GM23338 (cell line): ENCODE measurements at regions not wholly inside any gene's neighbourhood (a gene's known extent, or its start where the extent isn't known, plus 50 kb on each side); places are given as distances from the start of the nearest gene placed in this dataset.

Experiments
- ATAC-seq: fragments of 200-7000 bp; cut with Tn5 transposase; 3 replicates; pipeline ENCODE4 v1.9.1; 2020
- DNase-seq: peaks from one replicate; pipeline ENCODE4 v3.0.0-alpha.2; 2015; ENCODE audit warnings: low spot score
- H2AFZ ChIP-seq: fragments of 200-600 bp; sonication (generic); 2 replicates; pipeline ENCODE4 v1.8.0; 2016; ENCODE audit warnings: antibody characterized with exemption, mild to moderate bottlenecking, moderate library complexity
- H3F3A ChIP-seq: fragments of 200-600 bp; sonication (generic); replicated peaks from 2 replicates; pipeline ENCODE4 v1.8.0; 2017; ENCODE audit warnings: antibody characterized with exemption, mixed run types, low read depth
- H3K27ac ChIP-seq: fragments of 200-600 bp; sonication (generic); 2 replicates; pipeline ENCODE4 v1.6.1; 2016; ENCODE audit warnings: low read depth
- H3K27me3 ChIP-seq: fragments of 200-600 bp; sonication (generic); 2 replicates; pipeline ENCODE4 v1.8.0; 2016; ENCODE audit warnings: mild to moderate bottlenecking, mixed run types, moderate library complexity; ENCODE audit not compliant: insufficient read depth
- H3K36me3 ChIP-seq: fragments of 200-600 bp; sonication (generic); 2 replicates; pipeline ENCODE4 v1.8.0; 2016; ENCODE audit warnings: mild to moderate bottlenecking; ENCODE audit not compliant: insufficient read depth
- H3K4me1 ChIP-seq: fragments of 200-600 bp; sonication (generic); 2 replicates; pipeline ENCODE4 v1.8.0; 2016; ENCODE audit warnings: mild to moderate bottlenecking, moderate library complexity; ENCODE audit not compliant: insufficient read depth
- H3K4me2 ChIP-seq: fragments of 200-600 bp; sonication (generic); 2 replicates; pipeline ENCODE4 v1.7.1; 2017; ENCODE audit warnings: mixed run types
- H3K4me3 ChIP-seq: fragments of 200-600 bp; sonication (generic); 2 replicates; pipeline ENCODE4 v1.6.1; 2016; ENCODE audit warnings: mixed run types
- H3K79me2 ChIP-seq: fragments of 200-600 bp; sonication (generic); replicated peaks from 2 replicates; pipeline ENCODE4 v1.8.0; 2017; ENCODE audit warnings: mild to moderate bottlenecking; ENCODE audit not compliant: insufficient read depth
- H3K9me2 ChIP-seq: fragments of 200-600 bp; sonication (generic); 2 replicates; pipeline ENCODE4 v1.8.0; 2017; ENCODE audit not compliant: insufficient read depth
- H4K20me1 ChIP-seq: fragments of 200-600 bp; sonication (generic); replicated peaks from 2 replicates; pipeline ENCODE4 v1.8.0; 2017; ENCODE audit warnings: mild to moderate bottlenecking; ENCODE audit not compliant: insufficient read depth
- H3K27ac Mint-ChIP-seq: 2 replicates; pipeline ENCODE4 v1.8.0; 2020; ENCODE audit warnings: inconsistent platforms, mild to moderate bottlenecking, moderate library complexity, mixed read lengths
- H3K27me3 Mint-ChIP-seq: 3 replicates; pipeline ENCODE4 v1.8.0; 2022; ENCODE audit warnings: low read depth, mild to moderate bottlenecking, moderate library complexity, mixed read lengths, inconsistent platforms; ENCODE audit not compliant: insufficient read depth, poor library complexity
- H3K36me3 Mint-ChIP-seq: 3 replicates; pipeline ENCODE4 v1.8.0; 2021; ENCODE audit warnings: low read depth, mild to moderate bottlenecking, inconsistent platforms, moderate library complexity, mixed read lengths
- H3K4me1 Mint-ChIP-seq: 3 replicates; pipeline ENCODE4 v1.8.0; 2020; ENCODE audit warnings: mild to moderate bottlenecking, inconsistent platforms, mixed read lengths
- H3K4me3 Mint-ChIP-seq: 3 replicates; pipeline ENCODE4 v1.8.0; 2021; ENCODE audit warnings: moderate library complexity, mild to moderate bottlenecking, inconsistent platforms, mixed read lengths
- H3K9me3 Mint-ChIP-seq: 3 replicates; pipeline ENCODE4 v1.8.0; 2020; ENCODE audit warnings: moderate library complexity, mild to moderate bottlenecking, inconsistent platforms, mixed read lengths
- CREB1 ChIP-seq: fragments of 250-450 bp; sonication (Bioruptor Pico); IDR thresholded peaks from 2 replicates; pipeline ENCODE4 v1.5.0; 2020; ENCODE audit warnings: low read depth, mild to moderate bottlenecking, moderate library complexity
- ETS1 ChIP-seq: IDR thresholded peaks from 2 replicates; pipeline ENCODE4 v1.6.1; 2016; ENCODE audit warnings: antibody characterized with exemption
- EZH2phosphoT487 ChIP-seq: fragments of 200-600 bp; sonication (generic); IDR thresholded peaks from one replicate; pipeline ENCODE4 v1.8.1; 2018; ENCODE audit warnings: antibody characterized with exemption; ENCODE audit not compliant: unreplicated experiment
- NANOG ChIP-seq: IDR thresholded peaks from 2 replicates; pipeline ENCODE4 v1.6.1; 2016; ENCODE audit warnings: antibody characterized with exemption, borderline replicate concordance
- POLR2AphosphoS5 ChIP-seq: IDR thresholded peaks from 2 replicates; pipeline ENCODE4 v1.6.1; 2016; ENCODE audit warnings: antibody characterized with exemption, low read depth
- TF ChIP-seq, protein P1 (sequence below): fragments of 250-450 bp; sonication (Bioruptor Pico); IDR thresholded peaks from 2 replicates; pipeline ENCODE4 v1.5.0; 2020; ENCODE audit warnings: mild to moderate bottlenecking, moderate library complexity
- TF ChIP-seq, protein P2 (sequence below): IDR thresholded peaks from one replicate; pipeline ENCODE4 v1.6.1; 2018; ENCODE audit warnings: antibody characterized with exemption; ENCODE audit not compliant: unreplicated experiment

DNA sequence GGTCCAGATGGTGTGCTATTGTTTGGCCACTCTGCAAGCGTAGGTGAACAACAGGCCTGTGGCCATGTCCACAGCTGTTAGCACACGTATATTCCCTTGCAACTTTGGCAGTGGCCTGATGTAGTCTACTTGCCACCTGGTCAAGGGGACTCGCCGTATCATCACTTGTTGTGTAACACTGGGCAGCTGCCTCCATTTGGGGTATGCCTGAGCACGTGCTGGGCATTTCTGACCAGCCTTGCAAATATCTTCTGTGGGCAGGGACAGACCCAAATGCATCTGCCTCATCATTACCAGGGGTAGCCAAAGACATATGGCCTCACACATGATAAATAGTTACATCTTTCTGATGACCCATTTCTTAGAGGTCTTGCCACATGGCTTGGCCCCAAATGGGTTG, 434.2 kb downstream of the DYNC2H1 start:
- Histone ChIP-seq H3K27me3 (no peaks in the 10 kb centered on the region), H3K27ac (no peak overlapping the region), H3K36me3 (no peaks in the 10 kb centered on the region), H3K4me2 (no peak overlapping the region), H2AFZ (no peak overlapping the region), H3K79me2 (no peaks in the 10 kb centered on the region), H4K20me1 (no peaks in the 10 kb centered on the region), H3K4me1 (no peaks in the 10 kb centered on the region), H3K9me2 (0 out of 2 replicates have a peak, but pooled peaks cover 3% of the 10 kb centered on the region), H3K4me3 (no peak overlapping the region), H3F3A (no peaks in the 10 kb centered on the region)
- no peak overlapping the region for H3K27ac Mint-ChIP-seq
- H3K4me1 Mint-ChIP-seq: no peaks in the 10 kb centered on the region
- no peak for DNase-seq
- TF ChIP-seq NANOG (no peak), POLR2AphosphoS5 (no peak), ETS1 (no peak), CREB1 (CRISPR knock-in tag) (no peak), EZH2phosphoT487 (no peak)
- TF ChIP-seq, protein P1, sequence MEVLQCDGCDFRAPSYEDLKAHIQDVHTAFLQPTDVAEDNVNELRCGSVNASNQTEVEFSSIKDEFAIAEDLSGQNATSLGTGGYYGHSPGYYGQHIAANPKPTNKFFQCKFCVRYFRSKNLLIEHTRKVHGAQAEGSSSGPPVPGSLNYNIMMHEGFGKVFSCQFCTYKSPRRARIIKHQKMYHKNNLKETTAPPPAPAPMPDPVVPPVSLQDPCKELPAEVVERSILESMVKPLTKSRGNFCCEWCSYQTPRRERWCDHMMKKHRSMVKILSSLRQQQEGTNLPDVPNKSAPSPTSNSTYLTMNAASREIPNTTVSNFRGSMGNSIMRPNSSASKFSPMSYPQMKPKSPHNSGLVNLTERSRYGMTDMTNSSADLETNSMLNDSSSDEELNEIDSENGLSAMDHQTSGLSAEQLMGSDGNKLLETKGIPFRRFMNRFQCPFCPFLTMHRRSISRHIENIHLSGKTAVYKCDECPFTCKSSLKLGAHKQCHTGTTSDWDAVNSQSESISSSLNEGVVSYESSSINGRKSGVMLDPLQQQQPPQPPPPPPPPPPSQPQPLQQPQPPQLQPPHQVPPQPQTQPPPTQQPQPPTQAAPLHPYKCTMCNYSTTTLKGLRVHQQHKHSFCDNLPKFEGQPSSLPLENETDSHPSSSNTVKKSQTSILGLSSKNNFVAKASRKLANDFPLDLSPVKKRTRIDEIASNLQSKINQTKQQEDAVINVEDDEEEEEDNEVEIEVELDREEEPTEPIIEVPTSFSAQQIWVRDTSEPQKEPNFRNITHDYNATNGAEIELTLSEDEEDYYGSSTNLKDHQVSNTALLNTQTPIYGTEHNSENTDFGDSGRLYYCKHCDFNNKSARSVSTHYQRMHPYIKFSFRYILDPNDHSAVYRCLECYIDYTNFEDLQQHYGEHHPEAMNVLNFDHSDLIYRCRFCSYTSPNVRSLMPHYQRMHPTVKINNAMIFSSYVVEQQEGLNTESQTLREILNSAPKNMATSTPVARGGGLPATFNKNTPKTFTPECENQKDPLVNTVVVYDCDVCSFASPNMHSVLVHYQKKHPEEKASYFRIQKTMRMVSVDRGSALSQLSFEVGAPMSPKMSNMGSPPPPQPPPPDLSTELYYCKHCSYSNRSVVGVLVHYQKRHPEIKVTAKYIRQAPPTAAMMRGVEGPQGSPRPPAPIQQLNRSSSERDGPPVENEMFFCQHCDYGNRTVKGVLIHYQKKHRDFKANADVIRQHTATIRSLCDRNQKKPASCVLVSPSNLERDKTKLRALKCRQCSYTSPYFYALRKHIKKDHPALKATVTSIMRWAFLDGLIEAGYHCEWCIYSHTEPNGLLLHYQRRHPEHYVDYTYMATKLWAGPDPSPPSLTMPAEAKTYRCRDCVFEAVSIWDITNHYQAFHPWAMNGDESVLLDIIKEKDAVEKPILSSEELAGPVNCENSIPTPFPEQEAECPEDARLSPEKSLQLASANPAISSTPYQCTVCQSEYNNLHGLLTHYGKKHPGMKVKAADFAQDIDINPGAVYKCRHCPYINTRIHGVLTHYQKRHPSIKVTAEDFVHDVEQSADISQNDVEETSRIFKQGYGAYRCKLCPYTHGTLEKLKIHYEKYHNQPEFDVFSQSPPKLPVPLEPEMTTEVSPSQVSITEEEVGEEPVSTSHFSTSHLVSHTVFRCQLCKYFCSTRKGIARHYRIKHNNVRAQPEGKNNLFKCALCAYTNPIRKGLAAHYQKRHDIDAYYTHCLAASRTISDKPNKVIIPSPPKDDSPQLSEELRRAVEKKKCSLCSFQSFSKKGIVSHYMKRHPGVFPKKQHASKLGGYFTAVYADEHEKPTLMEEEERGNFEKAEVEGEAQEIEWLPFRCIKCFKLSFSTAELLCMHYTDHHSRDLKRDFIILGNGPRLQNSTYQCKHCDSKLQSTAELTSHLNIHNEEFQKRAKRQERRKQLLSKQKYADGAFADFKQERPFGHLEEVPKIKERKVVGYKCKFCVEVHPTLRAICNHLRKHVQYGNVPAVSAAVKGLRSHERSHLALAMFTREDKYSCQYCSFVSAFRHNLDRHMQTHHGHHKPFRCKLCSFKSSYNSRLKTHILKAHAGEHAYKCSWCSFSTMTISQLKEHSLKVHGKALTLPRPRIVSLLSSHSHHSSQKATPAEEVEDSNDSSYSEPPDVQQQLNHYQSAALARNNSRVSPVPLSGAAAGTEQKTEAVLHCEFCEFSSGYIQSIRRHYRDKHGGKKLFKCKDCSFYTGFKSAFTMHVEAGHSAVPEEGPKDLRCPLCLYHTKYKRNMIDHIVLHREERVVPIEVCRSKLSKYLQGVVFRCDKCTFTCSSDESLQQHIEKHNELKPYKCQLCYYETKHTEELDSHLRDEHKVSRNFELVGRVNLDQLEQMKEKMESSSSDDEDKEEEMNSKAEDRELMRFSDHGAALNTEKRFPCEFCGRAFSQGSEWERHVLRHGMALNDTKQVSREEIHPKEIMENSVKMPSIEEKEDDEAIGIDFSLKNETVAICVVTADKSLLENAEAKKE: no peak
- TF ChIP-seq, protein P2, sequence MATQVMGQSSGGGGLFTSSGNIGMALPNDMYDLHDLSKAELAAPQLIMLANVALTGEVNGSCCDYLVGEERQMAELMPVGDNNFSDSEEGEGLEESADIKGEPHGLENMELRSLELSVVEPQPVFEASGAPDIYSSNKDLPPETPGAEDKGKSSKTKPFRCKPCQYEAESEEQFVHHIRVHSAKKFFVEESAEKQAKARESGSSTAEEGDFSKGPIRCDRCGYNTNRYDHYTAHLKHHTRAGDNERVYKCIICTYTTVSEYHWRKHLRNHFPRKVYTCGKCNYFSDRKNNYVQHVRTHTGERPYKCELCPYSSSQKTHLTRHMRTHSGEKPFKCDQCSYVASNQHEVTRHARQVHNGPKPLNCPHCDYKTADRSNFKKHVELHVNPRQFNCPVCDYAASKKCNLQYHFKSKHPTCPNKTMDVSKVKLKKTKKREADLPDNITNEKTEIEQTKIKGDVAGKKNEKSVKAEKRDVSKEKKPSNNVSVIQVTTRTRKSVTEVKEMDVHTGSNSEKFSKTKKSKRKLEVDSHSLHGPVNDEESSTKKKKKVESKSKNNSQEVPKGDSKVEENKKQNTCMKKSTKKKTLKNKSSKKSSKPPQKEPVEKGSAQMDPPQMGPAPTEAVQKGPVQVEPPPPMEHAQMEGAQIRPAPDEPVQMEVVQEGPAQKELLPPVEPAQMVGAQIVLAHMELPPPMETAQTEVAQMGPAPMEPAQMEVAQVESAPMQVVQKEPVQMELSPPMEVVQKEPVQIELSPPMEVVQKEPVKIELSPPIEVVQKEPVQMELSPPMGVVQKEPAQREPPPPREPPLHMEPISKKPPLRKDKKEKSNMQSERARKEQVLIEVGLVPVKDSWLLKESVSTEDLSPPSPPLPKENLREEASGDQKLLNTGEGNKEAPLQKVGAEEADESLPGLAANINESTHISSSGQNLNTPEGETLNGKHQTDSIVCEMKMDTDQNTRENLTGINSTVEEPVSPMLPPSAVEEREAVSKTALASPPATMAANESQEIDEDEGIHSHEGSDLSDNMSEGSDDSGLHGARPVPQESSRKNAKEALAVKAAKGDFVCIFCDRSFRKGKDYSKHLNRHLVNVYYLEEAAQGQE: no peak
- ATAC-seq: no peak
- peaks cover 4% of the 10 kb centered on the region for H3K27me3 Mint-ChIP-seq
- H3K36me3 Mint-ChIP-seq: peaks cover 10% of the 10 kb centered on the region; the same call in 2 of the 3 replicates
- H3K9me3 Mint-ChIP-seq: peaks cover 16% of the 10 kb centered on the region
- no peak overlapping the region for H3K4me3 Mint-ChIP-seq
